ENCODE measurements at regions not wholly inside any gene's neighbourhood (a gene's known extent, or its start where the extent isn't known, plus 50 kb on each side); places are given as distances from the start of the nearest gene placed in this dataset.
"Not testable (repeated sequence)": the region's sequence is repeated elsewhere in the genome, so short reads cannot be mapped to it uniquely, and the experiment has no call there.

DNA sequence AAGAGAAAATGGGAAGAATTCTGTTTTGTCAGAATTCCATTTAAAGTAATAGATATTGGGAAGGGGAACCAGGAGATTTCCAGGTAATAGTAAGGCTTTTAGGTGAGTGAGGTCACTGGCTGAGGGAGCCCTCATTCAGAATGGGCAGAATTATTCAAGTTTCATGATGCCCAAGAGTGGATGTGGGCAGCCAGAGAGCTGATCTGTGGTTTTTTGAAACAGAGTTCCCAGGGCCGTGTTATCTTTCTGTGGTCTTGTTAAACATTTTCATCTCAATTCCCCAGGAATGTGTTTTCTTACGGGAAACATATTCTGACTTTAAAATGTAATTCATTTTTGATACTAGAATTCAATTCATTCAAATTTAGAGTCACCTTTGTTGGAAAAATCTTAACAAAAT lies 182.0 kb upstream of the AADAT start:
- no peak for DNase-seq

DNA sequence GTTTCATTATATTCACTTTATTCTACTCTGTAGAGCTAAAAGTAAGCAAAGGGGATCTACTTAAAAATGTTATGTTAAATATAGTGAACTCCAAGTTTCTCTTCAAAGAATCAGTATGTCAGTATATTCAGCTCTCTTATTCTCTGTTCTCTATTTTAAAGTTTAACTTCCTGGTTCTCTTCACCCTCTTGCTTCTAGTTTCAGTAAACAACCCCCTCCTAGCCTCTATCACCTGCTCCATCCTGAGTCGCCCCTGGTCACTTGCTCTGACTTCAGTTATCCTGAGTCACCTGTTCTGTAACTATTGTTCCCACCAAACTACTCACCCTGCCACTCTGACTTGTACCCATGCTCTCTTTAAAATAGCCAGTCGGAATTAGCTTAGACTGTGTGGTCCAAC lies 180.9 kb upstream of the AADAT start:
- no peak for DNase-seq

DNA sequence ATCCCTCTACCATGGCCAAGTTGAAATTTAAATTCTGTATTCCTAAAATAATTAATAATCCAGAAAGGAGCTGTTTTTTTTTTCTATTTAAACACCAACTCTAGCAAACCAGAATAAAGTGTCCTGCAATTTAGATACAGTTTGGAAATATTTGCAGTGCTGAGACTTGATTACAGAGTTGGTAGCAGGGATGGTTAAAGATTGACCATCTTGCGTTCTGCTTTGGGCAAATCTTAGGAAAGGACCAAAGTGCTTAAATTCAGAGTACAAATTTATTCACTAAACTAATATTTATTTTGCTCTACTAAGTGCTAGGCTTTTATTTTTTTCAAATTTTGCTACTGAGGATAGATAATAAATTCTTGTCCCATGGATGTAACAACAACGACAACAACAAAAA lies 180.2 kb upstream of the AADAT start:
- no peak for DNase-seq

DNA sequence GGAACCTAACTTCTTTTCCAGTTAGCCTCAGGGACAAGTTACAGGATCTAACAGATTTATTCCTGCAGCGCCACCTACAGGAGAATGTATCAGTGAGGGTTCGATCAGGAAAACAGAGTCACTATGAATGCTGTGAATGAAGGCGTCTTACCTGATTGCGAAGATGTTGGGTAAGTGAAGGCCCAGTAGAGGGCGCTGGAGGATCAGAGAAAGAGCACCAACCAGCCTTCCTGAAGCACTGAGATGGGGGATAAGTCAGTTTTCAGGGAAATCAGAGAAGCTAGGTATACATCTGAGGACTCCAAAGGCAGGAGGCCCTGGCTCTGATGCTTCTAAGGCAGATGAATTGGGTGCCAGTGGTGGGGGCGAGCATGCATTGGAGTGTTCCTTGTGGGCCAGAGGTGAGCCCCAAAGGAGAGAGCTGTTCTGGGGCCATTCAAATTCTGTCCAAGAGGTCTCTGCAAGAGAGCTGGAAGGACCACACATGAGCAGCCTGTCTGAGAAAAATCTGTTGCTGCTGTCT lies 169.9 kb upstream of the AADAT start:
- DNase-seq, result peak; percentile 97

DNA sequence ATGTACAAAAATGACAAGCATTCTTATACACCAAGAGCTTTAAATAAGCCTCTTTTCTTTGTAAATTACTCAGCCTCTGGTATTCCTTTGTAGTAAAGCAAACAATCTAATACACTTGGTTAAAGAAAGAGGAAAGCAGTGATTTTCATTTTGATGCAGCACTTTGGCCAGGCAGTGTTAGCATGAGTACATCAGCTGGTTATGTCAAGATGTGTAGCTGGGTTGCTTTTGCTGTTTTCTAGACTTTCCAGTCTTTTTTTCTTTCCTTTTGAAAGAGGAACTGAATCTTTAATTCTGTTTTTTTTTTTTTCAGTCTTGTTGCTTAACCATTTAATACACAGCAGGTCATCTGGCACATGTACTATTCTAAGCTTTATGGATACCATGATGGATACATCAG lies 167.1 kb upstream of the AADAT start:
- DNase-seq, result no peak

DNA sequence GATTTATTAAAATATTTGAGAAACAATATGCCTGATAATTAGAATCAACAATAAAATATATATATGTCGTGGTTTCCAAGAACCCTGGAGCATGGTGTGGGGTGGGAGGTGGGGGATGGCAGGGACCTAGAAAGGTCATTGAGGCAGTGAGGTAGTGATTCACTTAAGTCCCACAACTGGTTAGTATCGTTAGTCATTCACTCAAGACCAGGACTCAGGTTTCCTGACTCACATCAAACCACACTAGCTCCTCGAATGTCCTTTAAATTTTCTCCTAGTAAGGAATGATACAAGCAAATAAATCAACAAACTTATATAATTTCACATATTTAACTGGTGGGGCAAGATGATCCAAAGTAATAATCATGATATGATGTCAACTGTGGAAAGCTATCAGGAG lies 158.8 kb upstream of the AADAT start:
- no peak for DNase-seq

DNA sequence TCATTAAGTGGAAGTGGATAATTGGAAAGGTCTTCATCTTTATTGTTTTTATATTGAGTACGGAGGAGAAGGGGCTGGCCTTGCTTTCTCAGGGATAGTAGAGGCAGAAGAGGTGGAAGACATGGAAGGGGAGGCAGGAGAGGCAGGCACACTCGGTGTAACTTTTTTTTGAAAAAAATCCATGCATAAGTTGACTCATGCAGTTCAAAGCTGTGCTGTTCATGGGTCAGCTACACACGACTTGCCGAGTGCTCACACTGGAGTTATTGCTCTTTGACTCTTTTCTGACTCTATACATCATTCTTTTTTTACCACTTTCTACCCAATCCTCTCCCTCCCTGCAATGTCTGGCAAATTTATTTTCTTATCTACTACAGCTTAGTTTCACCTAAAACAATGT lies 158.3 kb upstream of the AADAT start:
- no peak for DNase-seq

DNA sequence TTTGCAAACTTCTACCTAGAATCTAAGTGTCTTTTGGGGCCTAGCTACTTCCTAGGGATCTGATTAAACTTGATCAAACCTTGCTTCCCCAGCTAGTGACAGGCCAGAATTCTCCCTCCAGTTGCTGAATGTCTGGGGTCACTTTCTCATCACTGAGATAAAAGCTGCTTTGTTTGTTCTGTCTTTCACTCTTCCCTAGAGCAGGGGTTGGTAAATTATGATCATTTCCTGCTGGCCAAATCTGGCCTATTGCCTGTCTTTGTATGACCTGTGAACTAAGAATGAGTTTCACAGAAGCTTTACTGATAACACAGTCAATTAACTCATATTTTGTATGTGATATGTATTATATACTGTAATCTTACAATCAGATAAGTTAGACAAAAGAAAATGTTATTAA lies 157.8 kb upstream of the AADAT start:
- DNase-seq, result no peak

DNA sequence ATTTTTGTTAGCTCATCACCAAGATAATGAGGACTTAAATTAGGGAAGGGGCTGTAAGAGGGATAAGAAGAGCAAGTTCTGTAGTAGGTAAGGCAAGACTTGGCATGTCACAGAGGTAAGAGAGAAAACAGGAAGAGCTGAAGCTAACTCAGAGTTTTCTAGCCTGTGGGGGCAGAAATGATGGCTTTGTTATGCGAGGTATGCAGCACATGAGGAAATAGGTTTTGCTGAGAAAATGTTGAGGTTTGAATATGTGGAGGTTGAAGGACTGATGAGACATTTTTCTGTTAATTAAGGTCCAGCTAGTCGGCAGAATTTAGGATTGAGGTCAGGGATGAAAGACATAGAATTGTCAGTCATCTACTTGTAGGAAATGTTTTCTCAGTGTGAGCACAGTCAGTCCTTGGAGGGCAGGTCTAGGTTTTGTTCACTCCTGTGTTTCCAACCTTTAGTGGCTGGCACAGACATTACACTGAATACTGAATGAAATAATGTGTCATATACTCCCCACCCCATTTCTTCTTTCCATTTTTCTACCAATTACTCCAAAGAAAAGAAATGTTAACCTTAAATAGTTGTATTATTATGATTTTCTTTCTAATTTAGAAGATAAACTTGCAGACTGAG lies 154.0 kb upstream of the AADAT start:
- DNase-seq, result no peak

DNA sequence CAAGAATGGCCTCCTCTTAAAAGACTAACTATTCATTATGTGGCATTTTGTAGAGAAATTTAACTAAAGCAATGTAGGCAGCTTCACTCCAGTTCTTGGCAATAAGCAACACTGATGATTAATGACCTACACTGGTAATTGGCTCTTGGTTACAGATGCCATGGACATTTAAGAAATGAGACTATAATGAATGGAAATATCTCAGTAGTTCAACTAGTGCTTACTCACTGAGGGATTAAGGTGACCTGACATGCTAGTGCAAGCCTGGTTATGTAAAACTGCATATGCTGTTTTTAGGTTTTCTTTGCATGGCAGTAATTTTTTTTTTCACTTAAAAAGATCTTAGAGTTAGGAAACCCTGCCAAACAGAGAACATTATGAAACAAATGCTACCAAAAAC lies 152.7 kb upstream of the AADAT start:
- DNase-seq, result no peak

DNA sequence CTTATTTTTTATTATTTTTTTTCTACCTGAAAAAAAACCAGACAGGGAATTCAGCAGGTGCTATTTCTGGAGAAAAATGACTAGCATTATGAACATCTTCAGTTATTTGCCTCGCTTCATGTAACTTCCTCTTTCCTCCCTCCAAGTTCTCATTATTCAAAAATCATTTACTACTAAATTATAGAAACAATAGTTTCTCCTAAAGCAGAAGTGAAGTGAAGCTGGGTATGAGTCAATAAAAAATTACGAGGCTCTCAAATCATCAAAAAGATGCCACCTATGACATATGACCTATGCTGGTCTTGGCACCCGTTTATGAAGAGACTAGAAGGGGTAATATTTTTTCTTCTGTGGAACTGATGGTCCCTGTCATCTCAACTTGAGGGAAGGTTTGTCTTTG lies 145.0 kb upstream of the AADAT start:
- no peak for DNase-seq

DNA sequence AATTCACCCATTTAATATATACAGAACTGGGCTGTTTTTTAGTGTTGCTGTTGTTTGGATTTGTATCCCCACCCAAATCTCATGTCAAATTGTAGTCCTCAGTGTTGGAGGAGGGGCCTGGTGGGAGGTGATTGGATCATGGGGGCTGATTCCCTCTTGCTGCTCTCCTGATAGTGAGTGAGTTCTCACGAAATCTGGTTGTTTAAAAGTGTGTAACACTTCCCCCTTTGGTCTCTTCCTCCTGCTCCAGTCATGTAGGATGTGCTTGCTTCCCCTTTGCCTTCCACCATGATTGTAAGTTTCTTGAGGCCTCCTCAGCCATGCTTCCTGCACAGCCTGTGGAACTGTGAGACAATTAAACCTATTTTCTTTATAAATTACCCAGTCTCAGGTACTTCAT lies 141.6 kb upstream of the AADAT start:
- DNase-seq, result no peak

DNA sequence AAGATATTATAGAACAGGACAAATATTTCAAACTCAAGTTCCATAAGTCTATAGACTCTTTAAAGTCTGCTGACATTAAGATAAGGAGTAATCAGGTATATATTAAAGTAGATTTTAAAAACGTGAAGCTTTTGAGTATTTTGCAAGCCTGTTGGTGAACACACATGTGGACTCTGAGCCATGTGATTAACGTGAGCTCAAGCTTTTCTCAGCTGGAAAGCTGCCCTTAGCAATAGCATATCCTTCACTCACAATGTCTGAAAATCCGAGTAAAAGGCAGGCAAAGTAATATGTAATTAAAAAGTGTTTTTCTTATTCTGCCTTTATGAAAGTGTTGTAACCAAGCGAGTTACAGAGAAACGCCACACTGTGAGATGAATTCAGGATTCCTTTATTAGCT lies 140.5 kb upstream of the AADAT start:
- DNase-seq, result no peak

DNA sequence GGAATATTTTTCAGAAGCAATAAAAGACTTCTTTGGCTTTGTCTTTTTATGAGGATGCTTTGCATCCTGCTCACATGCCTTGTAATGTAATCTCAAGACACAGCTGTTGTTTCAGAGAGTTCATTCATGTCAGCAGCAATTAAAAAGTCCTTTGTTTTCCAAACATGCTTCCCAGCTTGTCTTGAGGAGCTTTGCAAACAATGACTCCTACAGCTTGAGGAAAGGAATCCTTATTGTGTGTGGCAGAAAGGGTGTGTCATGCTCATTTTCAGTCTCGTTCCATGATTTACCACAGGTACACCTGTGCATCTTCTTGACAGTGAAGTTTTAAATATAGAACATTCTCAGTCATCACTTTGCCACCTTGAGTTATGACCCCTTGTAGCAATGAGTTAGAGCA lies 139.2 kb upstream of the AADAT start:
- peak; percentile 33 for DNase-seq

DNA sequence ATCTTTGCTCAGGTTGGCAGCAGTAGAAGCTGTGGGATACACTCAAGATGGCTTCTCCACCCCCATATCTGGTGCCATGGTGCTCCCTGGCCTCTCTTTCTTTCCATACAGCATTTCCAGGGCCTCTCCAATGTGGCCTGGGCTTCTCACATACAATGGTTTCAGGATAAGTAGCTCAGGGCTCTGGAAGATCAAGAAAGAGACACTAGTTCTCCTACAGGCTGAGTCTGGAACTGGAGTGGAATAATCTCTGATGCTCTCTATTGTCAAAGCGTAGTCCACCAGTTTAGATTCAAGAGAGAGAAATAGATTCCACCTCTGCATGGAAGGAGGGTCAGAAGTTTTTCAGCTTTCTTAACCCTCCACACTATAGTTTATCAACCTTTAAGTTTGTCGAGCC lies 138.2 kb upstream of the AADAT start:
- DNase-seq, result no peak

DNA sequence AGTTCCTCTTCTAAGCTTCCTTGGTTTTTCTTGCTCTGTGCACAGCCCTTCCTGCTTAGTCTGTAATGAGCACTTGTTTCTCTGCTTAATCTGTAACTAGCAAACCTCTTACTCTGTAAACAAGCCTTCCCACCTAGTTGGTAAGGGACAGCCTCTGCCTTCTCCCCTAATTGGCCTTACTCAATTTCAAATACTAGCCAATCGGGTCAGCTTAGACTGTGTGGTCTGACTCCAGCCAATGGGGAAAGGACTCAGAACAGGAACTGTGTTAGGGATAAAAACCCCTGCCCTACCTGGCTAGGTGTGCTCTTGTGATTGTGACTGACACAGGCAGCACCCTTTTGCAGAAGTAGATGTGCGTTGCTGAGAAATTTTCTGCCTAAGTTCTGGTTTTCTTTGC lies 136.5 kb upstream of the AADAT start:
- no peak for DNase-seq

DNA sequence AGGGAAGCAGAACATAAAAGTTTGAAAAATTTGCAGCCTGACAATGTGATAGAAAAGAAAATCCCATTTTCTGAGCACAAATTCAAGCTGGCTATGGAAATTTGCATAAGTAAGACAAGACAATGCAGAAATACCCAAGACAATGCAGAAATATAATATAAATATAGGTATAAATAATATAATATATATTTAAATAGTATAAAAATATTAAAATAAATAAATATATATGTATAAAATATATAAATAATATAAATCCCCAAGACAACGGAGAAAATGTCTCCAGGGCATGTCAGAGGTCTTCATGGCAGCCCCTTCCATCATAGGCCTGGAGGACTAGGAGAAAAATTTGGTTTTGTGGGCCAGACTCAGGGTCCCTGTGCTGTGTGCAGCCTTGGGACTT lies 125.0 kb upstream of the AADAT start:
- no peak for DNase-seq

DNA sequence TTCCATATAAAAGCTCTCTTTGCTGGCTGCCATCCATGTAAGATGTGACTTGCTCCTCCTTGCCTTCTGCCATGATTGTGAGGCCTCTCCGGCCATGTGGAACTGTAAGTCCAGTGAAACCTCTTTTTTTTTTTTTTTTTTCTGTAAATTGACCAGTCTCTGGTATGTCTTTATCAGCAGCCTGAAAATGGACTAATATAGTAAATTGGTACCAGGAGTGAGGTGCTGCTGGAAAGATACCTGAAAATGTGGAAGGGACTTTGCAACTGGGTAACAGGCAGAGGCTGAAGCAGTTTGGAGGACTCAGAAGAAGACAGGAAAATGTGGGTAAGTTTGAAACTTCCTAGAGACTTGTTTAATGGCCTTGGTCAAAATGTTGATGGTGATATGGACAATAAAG lies 124.3 kb upstream of the AADAT start:
- no peak for DNase-seq

DNA sequence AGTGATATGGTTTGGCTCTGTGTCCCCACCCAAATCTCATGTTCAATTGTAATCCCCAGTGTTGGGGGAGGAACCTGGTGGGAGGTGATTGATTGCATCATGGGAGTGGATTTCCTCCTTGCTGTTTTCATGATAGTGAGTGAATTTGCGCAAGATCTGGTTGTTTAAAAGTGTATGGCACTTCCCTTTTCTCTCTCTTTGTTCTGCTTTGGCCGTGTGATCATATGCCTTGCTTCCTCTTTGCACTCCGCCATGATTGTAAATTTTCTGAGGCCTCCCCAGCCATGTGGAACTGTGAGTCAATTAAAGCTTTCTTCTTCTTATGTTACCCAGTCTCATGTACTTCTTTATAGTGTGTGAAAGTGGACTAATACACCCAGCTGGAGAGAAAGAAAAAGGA lies 113.0 kb upstream of the AADAT start:
- no peak for DNase-seq

DNA sequence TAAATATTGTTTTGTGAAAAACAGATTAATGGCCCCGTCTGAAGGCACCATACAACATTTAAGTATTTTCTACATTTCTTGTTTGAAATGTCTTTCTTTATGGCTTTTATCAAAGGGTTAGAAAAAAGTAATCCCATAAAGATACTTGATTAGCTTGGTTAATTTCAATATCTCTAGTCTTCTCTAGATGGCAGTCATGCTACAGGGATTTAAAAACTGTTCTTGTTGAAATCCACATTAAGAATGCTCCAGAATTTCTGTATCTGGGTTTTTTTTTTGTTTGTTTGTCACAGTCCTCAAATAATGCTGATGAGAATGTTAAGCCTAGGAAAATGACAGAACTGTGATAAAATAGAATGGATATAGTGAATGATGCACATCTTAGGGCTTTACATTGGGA lies 109.0 kb upstream of the AADAT start:
- no peak for DNase-seq

DNA sequence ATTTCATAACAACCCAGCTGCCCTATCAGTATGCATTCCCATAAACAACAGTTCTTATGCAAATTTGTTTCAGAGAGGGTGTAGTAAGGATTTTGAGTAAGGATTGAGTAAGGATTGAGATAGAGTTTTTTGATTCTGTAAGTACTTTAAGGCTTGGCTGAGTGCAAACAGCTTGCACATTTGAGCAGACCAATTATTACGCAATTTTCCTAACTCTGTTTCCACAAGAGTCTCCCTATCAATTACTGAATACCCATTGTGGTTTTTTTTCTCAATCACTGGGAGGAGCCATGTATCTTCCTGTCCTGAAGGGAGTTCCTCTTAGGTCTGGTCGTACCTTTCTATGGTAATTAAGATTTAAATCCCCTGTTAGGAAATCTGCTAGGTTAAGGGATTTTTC lies 105.0 kb upstream of the AADAT start:
- DNase-seq, result not testable (repeated sequence)

DNA sequence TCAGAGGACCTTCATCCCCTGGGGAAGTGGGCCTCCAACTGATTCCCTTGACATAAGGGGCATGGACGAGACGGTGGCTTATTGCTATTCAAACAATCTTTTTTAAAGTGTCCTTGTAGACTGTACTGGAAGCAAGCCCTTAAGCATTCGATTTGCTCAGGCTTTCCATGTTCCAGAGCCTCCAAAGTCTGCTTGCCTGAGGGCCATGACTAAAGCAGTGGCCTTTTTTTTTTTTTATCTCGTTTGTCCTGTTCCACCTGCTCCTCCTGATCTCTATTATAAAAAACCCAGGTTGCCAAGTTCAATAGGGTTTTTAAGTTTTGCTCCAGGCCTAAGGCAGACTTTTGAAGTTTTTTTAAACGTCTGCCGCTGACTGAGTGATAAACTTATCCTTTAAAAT lies 103.7 kb upstream of the AADAT start:
- no peak for DNase-seq

DNA sequence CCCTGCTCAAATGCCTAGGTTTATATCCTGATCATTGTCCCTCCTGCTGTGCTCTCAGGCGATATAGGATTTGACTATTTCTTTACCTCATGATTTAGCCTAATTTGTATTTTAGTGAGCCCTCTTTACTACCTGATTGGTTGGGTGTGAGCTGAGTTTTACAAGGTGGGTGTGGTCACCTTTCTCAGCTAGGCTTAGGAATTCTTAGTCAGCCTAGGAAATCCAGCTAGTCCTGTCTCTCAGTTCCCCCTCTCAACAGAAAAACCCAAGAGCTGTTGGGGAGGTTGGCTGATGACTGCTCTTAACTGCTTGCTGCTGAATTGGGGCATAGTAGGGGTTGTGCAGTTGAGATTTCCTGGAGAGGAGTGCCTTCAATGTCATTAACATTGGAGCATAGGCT lies 100.5 kb upstream of the AADAT start:
- DNase-seq, result no peak

DNA sequence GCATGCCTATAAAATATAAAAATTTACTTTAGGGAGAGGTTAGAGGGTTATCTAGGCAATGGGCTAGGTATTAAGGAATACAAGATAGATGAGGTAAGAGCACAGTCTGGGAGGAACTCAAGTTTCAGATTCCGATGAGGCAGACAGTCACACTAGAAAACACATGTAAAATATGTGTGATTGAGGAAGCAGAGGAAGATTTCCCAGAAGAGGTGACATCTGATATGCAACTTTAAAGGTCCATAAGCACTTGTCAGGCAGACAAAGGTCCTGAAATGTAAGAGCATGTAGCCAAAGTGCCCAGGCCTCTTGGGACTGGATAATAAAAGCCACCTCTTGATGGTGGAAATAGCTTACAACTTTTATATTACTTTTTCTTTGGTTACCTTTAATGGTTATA lies 81.1 kb upstream of the AADAT start:
- peak; percentile 26 for DNase-seq

DNA sequence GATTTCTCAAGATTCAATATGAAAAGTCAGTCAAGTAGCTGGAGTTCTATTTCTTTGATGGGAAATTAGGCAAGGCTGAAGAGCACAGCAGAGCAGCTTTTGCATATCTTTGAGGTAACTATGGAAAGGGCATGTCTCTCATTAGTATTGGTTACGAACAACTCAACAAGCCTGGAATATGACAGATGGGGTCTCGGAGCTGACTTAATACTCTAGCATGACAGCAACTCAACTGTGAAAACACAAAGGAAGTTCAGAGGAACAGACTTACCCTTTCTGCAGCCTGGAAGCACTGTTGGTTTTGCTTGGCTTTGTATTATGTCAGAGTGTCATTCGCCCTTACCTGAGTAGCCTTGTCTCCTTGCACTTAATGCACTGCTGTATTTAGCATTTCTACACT lies 79.9 kb upstream of the AADAT start:
- DNase-seq, result no peak

Measured in left kidney (tissue), 1 donor.